BE2C (cell line): ENCODE measurements at regions not wholly inside any gene's neighbourhood (a gene's known extent, or its start where the extent isn't known, plus 50 kb on each side); places are given as distances from the start of the nearest gene placed in this dataset.

ENCODE experiments used
- DNase-seq: peaks from one replicate; pipeline ENCODE4 v3.0.0-alpha.2; 2020
- H3K27me3 ChIP-seq: fragments of 250-450 bp; sonication (Bioruptor Pico); 2 replicates; pipeline ENCODE4 v1.5.1; 2020; ENCODE audit warnings: mild to moderate bottlenecking
- H3K36me3 ChIP-seq: fragments of 250-450 bp; sonication (Bioruptor Pico); 2 replicates; pipeline ENCODE4 v1.5.1; 2020; ENCODE audit warnings: mild to moderate bottlenecking
- H3K4me1 ChIP-seq: fragments of 250-450 bp; sonication (Bioruptor Pico); 2 replicates; pipeline ENCODE4 v1.5.1; 2020
- H3K4me3 ChIP-seq: 2 replicates; pipeline ENCODE4 v1.5.1; 2011; ENCODE audit warnings: low read depth, low read length
- H3K9me3 ChIP-seq: fragments of 250-450 bp; sonication (Bioruptor Pico); 2 replicates; pipeline ENCODE4 v1.5.1; 2020
- CTCF ChIP-seq: IDR thresholded peaks from 2 replicates; pipeline ENCODE4 v1.5.1; 2012; ENCODE audit warnings: mild to moderate bottlenecking, low read depth, low read length

GRCh38 chr1:38258085-38258627, 211.6 kb upstream of the POU3F1 start:
- no peaks in the 10 kb centered on the region for H3K27me3 ChIP-seq
- DNase-seq, result no peak
- H3K4me3 ChIP-seq, result no peak overlapping the region
- no peaks in the 10 kb centered on the region for H3K36me3 ChIP-seq
- TF ChIP-seq CTCF, result no peak
- H3K4me1 ChIP-seq, result no peaks in the 10 kb centered on the region
- no peaks in the 10 kb centered on the region for H3K9me3 ChIP-seq

GRCh38 chr1:38257374-38257773, 210.8 kb upstream of the POU3F1 start:
- TF ChIP-seq CTCF, result no peak
- no peaks in the 10 kb centered on the region for H3K27me3 ChIP-seq
- DNase-seq, result no peak

GRCh38 chr1:38256072-38256471, 209.5 kb upstream of the POU3F1 start:
- H3K27me3 ChIP-seq, result no peaks in the 10 kb centered on the region
- DNase-seq, result no peak
- H3K4me3 ChIP-seq, result no peak overlapping the region
- H3K9me3 ChIP-seq, result no peaks in the 10 kb centered on the region
- no peaks in the 10 kb centered on the region for H3K36me3 ChIP-seq
- H3K4me1 ChIP-seq, result no peaks in the 10 kb centered on the region
- no peak for TF ChIP-seq CTCF

More at GRCh38 chr1:38257374-38257773, 210.8 kb upstream of the POU3F1 start:
- Histone ChIP-seq H3K36me3 (no peaks in the 10 kb centered on the region), H3K9me3 (no peaks in the 10 kb centered on the region), H3K4me1 (no peaks in the 10 kb centered on the region), H3K4me3 (no peak overlapping the region)

DNA sequence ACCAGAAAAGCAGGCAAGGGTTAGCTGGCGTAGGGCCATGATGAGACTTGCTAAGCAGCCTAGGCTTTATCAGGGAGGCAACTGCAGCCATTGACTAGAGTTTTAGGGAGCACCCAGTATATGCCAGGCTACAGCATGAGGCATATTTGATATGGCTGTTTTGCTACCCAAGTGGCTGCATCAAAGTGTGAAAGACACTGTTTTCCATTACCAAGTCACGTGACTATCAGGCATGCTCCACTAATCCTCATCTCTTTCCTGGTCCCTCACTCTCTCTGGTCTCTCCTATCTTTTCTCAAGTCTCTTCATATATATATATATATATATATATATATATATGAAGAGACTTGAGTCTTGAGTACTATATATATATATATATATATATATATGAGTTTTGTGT, 206.7 kb upstream of the POU3F1 start:
- no peak for DNase-seq
- Histone ChIP-seq H3K27me3 (no peaks in the 10 kb centered on the region), H3K4me1 (no peaks in the 10 kb centered on the region), H3K9me3 (no peaks in the 10 kb centered on the region), H3K36me3 (no peaks in the 10 kb centered on the region), H3K4me3 (no peak overlapping the region)
- TF ChIP-seq CTCF, result no peak

GRCh38 chr1:38250356-38250755, 203.8 kb upstream of the POU3F1 start:
- H3K4me3 ChIP-seq, result no peak overlapping the region
- no peaks in the 10 kb centered on the region for H3K9me3 ChIP-seq
- no peaks in the 10 kb centered on the region for H3K27me3 ChIP-seq
- TF ChIP-seq CTCF, result no peak
- no peak for DNase-seq
- no peaks in the 10 kb centered on the region for H3K4me1 ChIP-seq
- no peaks in the 10 kb centered on the region for H3K36me3 ChIP-seq

- no peak for TF ChIP-seq CTCF
- H3K27me3 ChIP-seq, result no peaks in the 10 kb centered on the region
- H3K36me3 ChIP-seq, result no peaks in the 10 kb centered on the region
- no peaks in the 10 kb centered on the region for H3K4me1 ChIP-seq
- DNase-seq, result no peak
- no peaks in the 10 kb centered on the region for H3K9me3 ChIP-seq
- H3K4me3 ChIP-seq, result no peak overlapping the region
Measured at GRCh38 chr1:38249001-38249400, 202.4 kb upstream of the POU3F1 start.
